ENCODE measurements at regions not wholly inside any gene's neighbourhood (a gene's known extent, or its start where the extent isn't known, plus 50 kb on each side); places are given as distances from the start of the nearest gene placed in this dataset.

GRCh38 chr2:31785876-31786275, 205.1 kb upstream of the SRD5A2 start:
- no peak overlapping the region for H2BK5ac ChIP-seq (ENCODE audit: insufficient read length, low read length)
- H3K4me1 Mint-ChIP-seq: no peaks in the 10 kb centered on the region
- H3K4me2 ChIP-seq (ENCODE audit: insufficient read depth, insufficient read length, low read length): no peak overlapping the region
- H3K18ac ChIP-seq (ENCODE audit: insufficient read length, low read depth, low read length): no peak overlapping the region
- H3K4ac ChIP-seq (ENCODE audit: low read depth, low read length): no peak overlapping the region
- H2AFZ ChIP-seq (ENCODE audit: low read length): no peak overlapping the region
- H2BK20ac ChIP-seq (ENCODE audit: low read depth, low read length, poor library complexity, severe bottlenecking): no peak overlapping the region
- no peak overlapping the region for H3K9ac ChIP-seq (ENCODE audit: extremely low read depth, insufficient read length, low read length)
- no peak overlapping the region for H3K14ac ChIP-seq (ENCODE audit: insufficient read depth, low read length)
- no peak overlapping the region for H4K8ac ChIP-seq (replicated peaks; ENCODE audit: insufficient read length, low read depth, low read length)
- TF ChIP-seq CTCF (conservative IDR thresholded peaks at IDR 0.05): no peak
- no peak overlapping the region for H3K56ac ChIP-seq (ENCODE audit: insufficient read length, low read depth, low read length)
- peaks cover 38 to 40% of the 10 kb centered on the region in 2 experiments for H3K9me3 Mint-ChIP-seq
- H3K79me2 ChIP-seq (ENCODE audit: insufficient read depth, low read length): no peaks in the 10 kb centered on the region
- no peaks in the 10 kb centered on the region for H3K4me1 ChIP-seq (ENCODE audit: insufficient read depth, low read length)
- H3K27ac ChIP-seq (ENCODE audit: insufficient read length, low read depth, low read length): no peak overlapping the region
- H3K27me3 Mint-ChIP-seq (ENCODE audit: low read depth): peaks cover 1% of the 10 kb centered on the region
- H2BK15ac ChIP-seq (ENCODE audit: low read depth, low read length): no peak overlapping the region
- no peak overlapping the region for H4K91ac ChIP-seq (ENCODE audit: insufficient read length, low read depth, low read length)
- no peak overlapping the region for H3K23ac ChIP-seq (ENCODE audit: insufficient read length, low read depth, low read length)
- no peak overlapping the region for H2AK5ac ChIP-seq (ENCODE audit: insufficient read length, low read length)
- no peaks in the 10 kb centered on the region for H3K27me3 ChIP-seq (ENCODE audit: insufficient read depth, low read length)
- WGBS (ENCODE audit: extremely low coverage, insufficient read length, low lambda C conversion rate): no CpG with 5 or more reads among the region's 2 CpGs
- H3K27ac Mint-ChIP-seq: no peak overlapping the region
- H2BK120ac ChIP-seq (ENCODE audit: low read depth, low read length, poor library complexity, severe bottlenecking): no peak overlapping the region
- H3K23me2 ChIP-seq (ENCODE audit: insufficient read length, low read depth, low read length, poor library complexity, severe bottlenecking): no peaks in the 10 kb centered on the region
- no peaks in the 10 kb centered on the region for H3K9me3 ChIP-seq (ENCODE audit: control insufficient read depth, low read depth, low read length)
- no peaks in the 10 kb centered on the region for H4K20me1 ChIP-seq (ENCODE audit: control insufficient read depth, insufficient read depth, insufficient read length)
- no peak overlapping the region for H4K5ac ChIP-seq (ENCODE audit: insufficient read length, low read depth, low read length)
- no peaks in the 10 kb centered on the region for H3K79me1 ChIP-seq (ENCODE audit: insufficient read depth, low read depth, low read length, poor library complexity, severe bottlenecking)
- no peak for DNase-seq
- no peak overlapping the region for H3T11ph ChIP-seq (ENCODE audit: low read length)
- H2BK12ac ChIP-seq (ENCODE audit: insufficient read length, low read depth, low read length): no peak overlapping the region
- peaks cover 9 to 25% (median 14%) of the 10 kb centered on the region in 3 experiments; a peak in 6 of 7 replicates for H3K36me3 Mint-ChIP-seq (ENCODE audit: insufficient read depth in 1 of 3, low read depth in 3 of 3)
- no peak overlapping the region for H3K4me3 Mint-ChIP-seq

All from H9 (cell line).